HG02623 (cell line): ENCODE measurements at regions not wholly inside any gene's neighbourhood (a gene's known extent, or its start where the extent isn't known, plus 50 kb on each side); places are given as distances from the start of the nearest gene placed in this dataset.
"Not testable (repeated sequence)": the region's sequence is repeated elsewhere in the genome, so short reads cannot be mapped to it uniquely, and the experiment has no call there.

Experiments
- ATAC-seq: cut with Tn5 transposase; IDR thresholded peaks from one replicate; pipeline ENCODE4 v1.9.1; 2021; ENCODE audit warnings: moderate library complexity; ENCODE audit not compliant: unreplicated experiment

DNA sequence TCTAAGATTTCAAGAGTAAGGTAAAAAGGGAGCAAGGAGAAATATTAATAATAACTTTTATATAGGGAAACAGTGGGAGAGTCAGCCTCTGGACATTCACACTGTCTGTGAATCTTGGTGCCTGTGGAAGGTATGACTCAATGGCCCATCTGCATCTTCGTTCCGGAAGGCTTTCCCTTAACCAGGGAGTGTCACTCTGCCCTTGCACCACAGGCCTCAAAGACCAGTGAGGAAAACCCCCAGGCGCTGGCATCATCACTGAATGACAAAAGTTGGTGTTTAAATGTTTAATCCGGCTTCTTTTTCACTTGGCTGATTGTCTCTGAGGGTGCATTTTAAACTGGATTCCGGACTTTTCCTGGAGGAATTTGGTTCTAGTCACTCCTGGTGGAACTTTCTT is 522.4 kb upstream of the TLE4 start:
- ATAC-seq = no peak

- no peak for ATAC-seq
Observed at GRCh38 chr9:79053598-79053997, 518.2 kb upstream of the TLE4 start.

DNA sequence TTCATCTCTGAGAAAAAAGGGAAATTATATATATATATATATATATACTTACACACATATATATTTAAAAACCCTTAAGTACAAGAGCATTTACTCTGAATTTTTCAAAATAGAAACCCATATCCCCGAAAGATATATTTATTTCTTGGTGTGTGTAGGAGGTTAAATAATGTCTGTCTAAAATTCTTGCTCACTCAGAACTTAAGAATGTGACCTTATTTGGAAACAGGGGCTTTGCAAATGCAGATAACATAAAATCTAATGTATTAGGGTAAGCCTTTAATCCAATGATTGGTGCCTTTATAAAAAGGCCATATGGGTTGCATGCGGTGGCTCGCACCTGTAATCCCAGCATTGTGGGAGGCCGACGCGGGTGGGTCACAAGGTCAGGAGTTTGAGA is 517.3 kb upstream of the TLE4 start:
- no peak for ATAC-seq

DNA sequence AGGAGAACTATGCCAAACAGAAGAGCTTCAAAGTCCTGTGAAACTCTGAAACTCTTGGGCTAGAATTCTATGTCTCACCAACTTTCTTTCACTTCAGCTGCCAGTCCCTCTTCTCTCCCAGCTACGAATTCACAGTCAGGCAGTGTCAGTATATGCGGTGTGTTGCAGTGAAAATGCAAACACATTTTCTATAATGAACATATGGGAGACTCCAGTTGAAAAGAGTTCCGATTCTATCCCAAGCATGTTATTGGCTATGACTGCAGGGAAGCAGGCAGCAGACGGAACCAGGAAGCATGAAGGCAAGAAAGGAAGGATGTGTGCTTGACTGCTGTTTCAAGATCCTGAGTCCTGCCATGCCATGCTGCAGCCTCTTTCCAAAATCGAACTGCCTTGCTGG is 515.7 kb upstream of the TLE4 start:
- no peak for ATAC-seq

DNA sequence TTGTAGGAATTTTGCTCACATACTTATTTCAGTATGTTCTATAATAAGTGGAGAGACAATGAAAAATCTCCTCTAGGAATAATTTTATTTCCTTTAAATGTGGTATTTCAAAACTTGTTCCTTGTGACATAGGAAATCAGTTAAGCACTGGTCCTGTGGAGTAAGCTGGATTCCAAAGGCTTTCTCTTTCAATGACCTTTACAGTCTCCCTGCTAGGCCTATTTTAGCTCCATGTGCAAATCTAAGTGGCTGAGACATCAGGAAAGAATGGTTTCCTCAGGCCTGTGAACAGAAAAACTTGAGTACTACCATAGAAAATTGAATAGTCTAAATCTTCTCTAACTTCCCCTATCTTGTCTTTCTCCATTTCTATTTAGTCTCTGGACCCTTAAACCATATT is 514.2 kb upstream of the TLE4 start:
- ATAC-seq = no peak

DNA sequence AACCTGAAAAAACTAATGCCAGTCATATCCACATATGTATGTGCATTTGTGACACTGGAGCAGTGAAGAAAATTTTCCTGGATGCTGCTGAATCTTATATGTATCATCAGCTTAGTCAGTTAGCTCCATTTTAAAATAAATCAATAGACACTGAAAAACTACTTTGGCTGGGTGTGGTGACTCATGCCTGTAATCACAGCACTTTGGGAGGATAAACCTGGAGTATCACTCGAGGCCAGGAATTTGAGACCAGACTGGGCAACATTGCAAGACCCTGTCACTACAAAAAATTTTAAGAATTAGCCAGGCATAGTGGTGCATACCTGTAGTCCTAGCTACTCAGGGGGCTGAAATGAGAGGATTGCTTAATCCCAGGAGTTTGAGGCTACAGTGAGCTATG is 511.0 kb upstream of the TLE4 start:
- ATAC-seq = no peak

DNA sequence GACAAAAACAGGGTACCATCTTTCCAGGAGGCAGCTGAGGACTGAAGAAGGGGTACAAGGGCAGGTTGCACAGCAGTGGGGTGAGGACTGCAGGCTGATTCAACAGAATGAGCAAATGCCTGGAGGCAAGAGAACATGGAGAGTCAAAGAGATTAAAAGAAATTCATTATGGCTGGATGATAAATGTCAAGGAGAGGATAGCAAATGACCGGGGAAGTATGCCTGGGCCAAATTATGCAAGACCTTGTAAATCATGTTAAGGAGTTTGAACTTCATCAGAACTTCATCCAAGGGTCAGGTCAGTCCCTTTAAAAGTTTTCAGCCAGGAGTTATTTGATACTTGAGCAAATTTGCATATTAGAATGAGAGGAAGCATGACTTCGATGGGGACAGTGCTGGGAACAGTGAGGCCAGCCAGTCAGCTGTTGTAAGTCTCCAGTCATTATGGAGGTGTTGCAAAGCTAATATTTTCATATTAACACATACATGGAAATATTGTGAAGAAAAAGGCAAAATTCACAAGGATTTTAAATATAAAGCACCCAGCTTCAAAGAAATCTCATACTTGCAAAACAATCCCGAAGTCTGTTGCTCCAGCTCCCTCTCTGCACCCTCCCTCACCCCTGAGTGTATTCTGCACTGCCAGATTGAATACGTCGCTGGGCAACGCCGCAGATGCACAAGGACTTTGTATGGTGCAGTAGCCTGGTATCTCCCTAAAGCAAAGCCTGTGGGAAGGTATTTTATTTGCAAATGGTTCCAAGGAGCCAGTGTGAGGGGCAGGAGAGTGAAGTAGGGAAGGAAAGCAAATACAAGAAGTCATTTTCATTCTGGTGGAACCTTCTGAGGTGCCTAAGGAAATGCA is 509.8 kb upstream of the TLE4 start:
- no peak for ATAC-seq

GRCh38 chr9:79073201-79073600 is 498.6 kb upstream of the TLE4 start:
- ATAC-seq = no peak

GRCh38 chr9:79080536-79080935 is 491.2 kb upstream of the TLE4 start:
- ATAC-seq = no peak

DNA sequence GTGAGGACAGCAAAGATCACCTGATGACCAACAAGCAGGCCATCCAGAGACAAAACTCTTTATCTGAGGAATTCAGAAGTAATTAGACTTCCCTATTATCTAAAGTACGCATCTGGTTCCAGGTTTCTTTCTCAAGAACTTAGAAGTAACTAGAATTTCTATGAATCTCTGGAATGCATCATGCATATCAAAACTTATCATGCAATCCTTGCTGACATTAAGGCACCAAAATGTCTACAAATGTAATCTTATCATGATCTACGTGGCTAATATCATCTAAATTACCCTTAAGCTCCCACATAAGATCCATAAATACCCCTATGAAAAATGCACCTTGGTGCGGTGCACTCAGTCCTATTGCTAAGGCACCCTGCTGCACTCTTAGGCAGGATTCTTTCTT is 488.1 kb upstream of the TLE4 start:
- ATAC-seq = no peak

DNA sequence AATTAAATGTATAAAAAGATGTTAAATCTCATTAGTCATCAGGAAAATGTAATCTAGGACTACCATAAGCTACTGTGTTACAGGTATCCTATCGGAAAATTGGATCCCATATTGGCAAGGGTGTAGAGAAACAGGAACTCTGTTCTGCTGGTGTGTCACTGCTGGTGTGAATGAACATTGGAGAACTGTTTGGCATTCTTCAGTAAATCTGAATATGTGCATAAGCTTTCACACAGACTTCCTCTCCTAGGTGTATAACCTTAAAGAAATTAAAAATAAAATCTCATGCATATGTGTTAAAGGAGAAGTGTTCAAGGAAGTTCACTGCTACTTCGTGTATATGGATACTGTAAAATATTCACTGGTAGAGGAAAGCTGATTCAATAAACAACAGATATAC is 484.6 kb upstream of the TLE4 start:
- no peak for ATAC-seq

DNA sequence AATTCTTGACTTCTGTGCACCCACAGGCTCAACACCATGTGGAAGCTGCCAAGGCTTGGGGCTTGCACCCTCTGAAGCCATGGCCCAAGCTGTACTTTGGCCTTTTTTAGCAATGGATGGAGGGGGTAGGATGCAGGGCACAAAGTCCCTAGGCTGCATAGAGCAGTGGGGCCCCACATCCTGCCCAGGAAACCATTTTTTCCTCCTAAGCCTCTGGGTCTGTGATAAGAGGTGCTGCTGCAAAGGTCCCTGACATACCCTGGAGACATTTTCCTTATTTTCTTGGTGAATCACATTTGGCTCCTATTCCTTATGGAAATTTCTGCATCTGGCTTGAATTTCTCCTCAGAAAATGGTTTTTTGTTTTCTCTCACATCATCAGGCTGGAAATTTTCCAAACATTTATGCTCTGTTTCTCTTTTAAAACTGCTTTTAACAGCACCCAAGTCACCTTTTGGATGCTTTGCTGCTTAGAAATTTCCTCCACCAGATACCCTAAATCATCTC is 482.7 kb upstream of the TLE4 start:
- ATAC-seq = no peak

- ATAC-seq = not testable (repeated sequence)
Observed at GRCh38 chr9:79089851-79090250, 481.9 kb upstream of the TLE4 start.

- ATAC-seq = not testable (repeated sequence)
Observed at GRCh38 chr9:79103257-79103656, 468.5 kb upstream of the TLE4 start.

GRCh38 chr9:79104216-79104615 is 467.5 kb upstream of the TLE4 start:
- ATAC-seq = no peak

- no peak for ATAC-seq
Observed at GRCh38 chr9:79104951-79105350, 466.8 kb upstream of the TLE4 start.

DNA sequence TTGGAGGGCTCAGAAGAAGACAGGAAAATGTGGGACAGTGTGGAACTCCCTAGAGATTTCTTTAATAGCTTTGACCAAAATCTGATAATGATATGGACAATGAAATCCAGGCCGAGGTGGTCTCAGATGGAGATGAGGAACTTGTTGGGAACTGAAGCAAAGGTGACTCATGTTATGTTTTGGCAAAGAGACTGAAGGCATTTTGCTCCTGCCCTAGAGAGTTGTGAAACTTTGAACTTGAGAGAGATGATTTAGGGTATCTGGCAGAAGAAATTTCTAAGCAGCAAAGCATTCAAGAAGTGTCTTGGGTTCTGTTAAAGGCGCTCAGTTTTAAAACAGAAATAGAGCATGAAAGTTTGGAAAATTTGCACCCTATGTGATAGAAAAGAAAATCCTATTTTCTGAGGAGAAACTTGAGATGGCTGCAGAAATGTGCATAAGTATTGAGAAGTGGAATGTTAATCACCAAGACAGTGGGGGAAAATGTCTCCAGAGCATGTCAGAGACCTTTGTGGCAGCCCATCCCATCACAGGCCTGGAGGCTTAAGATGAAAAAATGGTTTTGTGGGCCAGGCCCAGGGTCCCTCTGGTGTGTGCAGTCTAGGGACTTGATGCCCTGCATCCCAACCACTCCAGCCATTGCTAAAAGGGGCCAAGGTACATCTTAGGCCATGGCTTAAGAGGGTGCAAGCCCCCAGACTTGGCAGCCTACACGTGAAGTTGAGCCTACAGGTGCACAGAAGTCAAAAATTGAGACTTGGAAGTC is 463.7 kb upstream of the TLE4 start:
- ATAC-seq = no peak

GRCh38 chr9:79111653-79112052 is 460.1 kb upstream of the TLE4 start:
- ATAC-seq = no peak

- ATAC-seq = no peak
Observed at GRCh38 chr9:79115176-79115575, 456.6 kb upstream of the TLE4 start.

- ATAC-seq = no peak
Observed at GRCh38 chr9:79116041-79116440, 455.7 kb upstream of the TLE4 start.

DNA sequence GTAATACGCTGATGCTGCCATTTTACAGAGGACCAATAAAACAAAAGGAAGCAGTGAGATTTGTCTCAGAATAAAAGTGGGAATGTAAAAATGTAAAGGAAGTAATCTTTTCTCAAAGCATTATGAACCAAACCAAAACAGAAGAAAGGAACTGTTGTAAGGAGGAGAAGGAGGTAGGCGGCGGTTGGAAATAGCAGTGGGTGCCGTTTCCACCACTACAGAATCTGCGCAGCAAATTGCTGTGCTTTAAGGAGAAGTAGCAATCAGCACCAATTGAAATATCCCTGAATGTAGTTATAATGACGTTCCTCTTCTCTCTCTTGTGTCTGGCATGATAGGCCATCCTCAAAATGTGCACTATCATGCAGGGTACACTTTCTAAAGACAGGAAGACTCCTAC is 455.1 kb upstream of the TLE4 start:
- ATAC-seq = no peak

GRCh38 chr9:79120533-79120932 is 451.2 kb upstream of the TLE4 start:
- no peak for ATAC-seq
